H1 (cell line): ENCODE measurements at regions not wholly inside any gene's neighbourhood (a gene's known extent, or its start where the extent isn't known, plus 50 kb on each side); places are given as distances from the start of the nearest gene placed in this dataset.

ENCODE experiments used
- CTCF ChIA-PET: fragments of 300-600 bp; sonication (Branson Sonifier 250); formaldehyde crosslinking; loops from one replicate; lab custom pipeline; 2021; ENCODE audit not compliant: partially characterized antibody; lab: Charles Lee
- POLR2A ChIA-PET: fragments of 300-600 bp; sonication (Branson Sonifier 250); formaldehyde crosslinking; loops from one replicate; lab custom pipeline; 2021; ENCODE audit warnings: inconsistent platforms; ENCODE audit not compliant: partially characterized antibody; lab: Charles Lee
- DNase-seq, 2 experiments: peaks; one replicate each; pipeline versions ENCODE4 v3.0.0 to v3.0.0-alpha.2; 2010 to 2022; ENCODE audit warnings: low spot score in 2 of 2, low read depth in 1 of 2, mixed read lengths in 1 of 2
- FAIRE-seq: peaks from 2 replicates; lab custom pipeline; 2011; peaks lifted over from hg19 to GRCh38; lab: Jason Lieb, UNC
- H2AFZ ChIP-seq: 2 replicates; pipeline ENCODE4 v1.8.1; 2012; ENCODE audit warnings: low read length, inconsistent platforms
- H2AK5ac ChIP-seq: 2 replicates; pipeline ENCODE4 v1.6.1; 2013; ENCODE audit warnings: low read depth, low read length
- H2BK120ac ChIP-seq: replicated peaks from 2 replicates; pipeline ENCODE3; 2013; ENCODE audit warnings: low read depth, low read length, inconsistent platforms
- H2BK12ac ChIP-seq: 2 replicates; pipeline ENCODE4 v1.6.1; 2013; ENCODE audit warnings: low read depth, low read length
- H2BK15ac ChIP-seq: 2 replicates; pipeline ENCODE4 v1.6.1; 2013; ENCODE audit warnings: low read length
- H2BK20ac ChIP-seq: 2 replicates; pipeline ENCODE4 v1.6.1; 2013; ENCODE audit warnings: low read length
- H2BK5ac ChIP-seq: 2 replicates; pipeline ENCODE4 v1.6.1; 2013; ENCODE audit warnings: low read depth, low read length
- H3K14ac ChIP-seq: 2 replicates; pipeline ENCODE4 v1.6.1; 2013; ENCODE audit warnings: inconsistent platforms; ENCODE audit not compliant: insufficient read length
- H3K18ac ChIP-seq: 2 replicates; pipeline ENCODE4 v1.6.1; 2013; ENCODE audit warnings: low read length; ENCODE audit errors: extremely low read depth
- H3K23ac ChIP-seq: 2 replicates; pipeline ENCODE4 v1.6.1; 2013; ENCODE audit warnings: inconsistent platforms; ENCODE audit not compliant: insufficient read length
- H3K23me2 ChIP-seq: 2 replicates; pipeline ENCODE4 v1.6.1; 2013; ENCODE audit warnings: low read depth, low read length
- H3K27ac ChIP-seq: 2 replicates; pipeline ENCODE4 v1.6.1; 2011; ENCODE audit warnings: low read depth, low read length, inconsistent platforms
- H3K27me3 ChIP-seq, 4 experiments: replicated peaks in 1 of 4; 1 replicate in 1 of 4; 2 replicates in 3 of 4; pipeline versions ENCODE4 v1.6.1 to v1.8.1; 2011 to 2013; ENCODE audit warnings: low read length in 3 of 4, mild to moderate bottlenecking in 3 of 4, inconsistent platforms in 2 of 4, mixed read lengths in 2 of 4, moderate library complexity in 1 of 4; ENCODE audit not compliant: control insufficient read depth in 3 of 4, insufficient read depth in 3 of 4; ENCODE audit errors: extremely low read depth in 1 of 4
- H3K36me3 ChIP-seq, 4 experiments: 2 replicates each; pipeline versions ENCODE4 v1.6.1 to v1.8.1; 2011 to 2013; ENCODE audit warnings: mild to moderate bottlenecking in 4 of 4, low read length in 3 of 4, moderate library complexity in 2 of 4, control low read depth in 1 of 4, inconsistent platforms in 1 of 4; ENCODE audit not compliant: insufficient read depth in 4 of 4, control insufficient read depth in 2 of 4
- H3K4ac ChIP-seq: replicated peaks from 2 replicates; pipeline ENCODE3; 2013; ENCODE audit warnings: low read length, low read depth, mixed read lengths, inconsistent platforms; ENCODE audit not compliant: insufficient read length
- H3K4me1 ChIP-seq, 4 experiments: replicated peaks in 1 of 4; 1 replicate in 1 of 4; 2 replicates in 3 of 4; pipeline versions ENCODE4 v1.6.1 to v1.8.1; 2011 to 2013; ENCODE audit warnings: low read length in 3 of 4, inconsistent platforms in 2 of 4, mixed read lengths in 1 of 4; ENCODE audit not compliant: insufficient read depth in 4 of 4, control insufficient read depth in 3 of 4
- H3K4me2 ChIP-seq, 2 experiments: 2 replicates each; pipeline versions ENCODE4 v1.6.1 to v1.8.1; 2011 to 2013; ENCODE audit warnings: low read depth in 2 of 2, low read length in 2 of 2, control low read depth in 1 of 2, inconsistent platforms in 1 of 2, mild to moderate bottlenecking in 1 of 2; ENCODE audit not compliant: insufficient read depth in 1 of 2
- H3K4me3 ChIP-seq, 4 experiments: fragments of 200-600, 300-600 bp in 1 of 4; sonication (generic), shearing (Covaris generic), sonication (Bioruptor Twin) in 1 of 4; 2 replicates each; pipeline versions ENCODE4 v1.5.1 to v1.8.1; 2011 to 2016; ENCODE audit warnings: low read length in 4 of 4, low read depth in 3 of 4, control low read depth in 2 of 4, inconsistent platforms in 2 of 4, mild to moderate bottlenecking in 2 of 4, mixed read lengths in 1 of 4, moderate library complexity in 1 of 4; ENCODE audit not compliant: insufficient read depth in 2 of 4; ENCODE audit errors: extremely low read depth in 1 of 4
- H3K56ac ChIP-seq: replicated peaks from 2 replicates; pipeline ENCODE3; 2013; ENCODE audit warnings: low read depth, mild to moderate bottlenecking, mixed read lengths, low read length, inconsistent platforms; ENCODE audit not compliant: insufficient read length
- H3K79me1 ChIP-seq: 2 replicates; pipeline ENCODE4 v1.6.1; 2013; ENCODE audit warnings: low read depth, low read length, control low read depth
- H3K79me2 ChIP-seq, 2 experiments: 2 replicates each; pipeline versions ENCODE4 v1.6.1 to v1.8.1; 2012 to 2013; ENCODE audit warnings: low read length in 2 of 2, mild to moderate bottlenecking in 2 of 2, inconsistent platforms in 1 of 2; ENCODE audit not compliant: insufficient read depth in 2 of 2, control insufficient read depth in 1 of 2
- H3K9ac ChIP-seq, 4 experiments: replicated peaks in 1 of 4; 1 replicate in 1 of 4; 2 replicates in 3 of 4; pipeline versions ENCODE4 v1.6.1 to v1.8.1; 2011 to 2013; ENCODE audit warnings: low read depth in 3 of 4, low read length in 3 of 4, control low read depth in 2 of 4, mild to moderate bottlenecking in 2 of 4, moderate library complexity in 2 of 4, inconsistent platforms in 1 of 4; ENCODE audit errors: extremely low read depth in 1 of 4
- H3K9me3 ChIP-seq, 2 experiments: 2 replicates each; pipeline versions ENCODE4 v1.6.1 to v1.8.1; 2012 to 2013; ENCODE audit warnings: mild to moderate bottlenecking in 2 of 2, moderate library complexity in 2 of 2, control low read depth in 1 of 2, inconsistent platforms in 1 of 2, low read depth in 1 of 2, low read length in 1 of 2, mixed read lengths in 1 of 2; ENCODE audit not compliant: insufficient read depth in 2 of 2
- H4K20me1 ChIP-seq, 2 experiments: replicated peaks in 1 of 2; 2 replicates each; pipeline versions ENCODE3 to v1.8.1; 2011 to 2013; ENCODE audit warnings: inconsistent platforms in 2 of 2, low read length in 2 of 2, mild to moderate bottlenecking in 1 of 2; ENCODE audit not compliant: insufficient read depth in 2 of 2, control insufficient read depth in 1 of 2
- H4K5ac ChIP-seq: 2 replicates; pipeline ENCODE4 v1.6.1; 2013; ENCODE audit warnings: low read length, low read depth, mixed read lengths, inconsistent platforms; ENCODE audit not compliant: insufficient read length
- H4K8ac ChIP-seq: 2 replicates; pipeline ENCODE4 v1.8.0; 2013; ENCODE audit warnings: mild to moderate bottlenecking, moderate library complexity, low read length, inconsistent platforms; ENCODE audit not compliant: insufficient read depth; ENCODE audit errors: extremely low read depth
- H4K91ac ChIP-seq: replicated peaks from 2 replicates; pipeline ENCODE3; 2013; ENCODE audit warnings: low read length, mixed read lengths, inconsistent platforms; ENCODE audit not compliant: insufficient read length
- CREB1 ChIP-seq: IDR thresholded peaks from 2 replicates; pipeline ENCODE4 v1.6.1; 2012; ENCODE audit warnings: inconsistent platforms
- EP300 ChIP-seq, 2 experiments: IDR thresholded peaks; 1 replicate in 1 of 2; 2 replicates in 1 of 2; pipeline ENCODE4 v1.6.1; 2011 to 2012; ENCODE audit warnings: low read depth in 2 of 2, low read length in 2 of 2, mild to moderate bottlenecking in 2 of 2, borderline replicate concordance in 1 of 2, inconsistent platforms in 1 of 2, moderate library complexity in 1 of 2
- MAFK ChIP-seq: IDR thresholded peaks from 2 replicates; pipeline ENCODE4 v1.6.1; 2012; ENCODE audit warnings: low read depth, mild to moderate bottlenecking, improper control_type of control experiment, low read length
- PHF8 ChIP-seq: fragments of 200-600 bp; sonication (generic); conservative IDR thresholded peaks from 2 replicates; pipeline ENCODE4 v1.7.1; 2012; ENCODE audit warnings: low read depth, mild to moderate bottlenecking, inconsistent platforms, low read length, moderate library complexity
- POLR2A ChIP-seq, 2 experiments: IDR thresholded peaks; 1 replicate in 1 of 2; 2 replicates in 1 of 2; pipeline ENCODE4 v1.6.1; 2011; ENCODE audit warnings: low read depth in 2 of 2, low read length in 2 of 2, mild to moderate bottlenecking in 2 of 2; ENCODE audit errors: control extremely low read depth in 1 of 2
- RNF2 ChIP-seq: fragments of 200-900, 300-1000 bp; sonication (generic); IDR thresholded peaks from 2 replicates; pipeline ENCODE4 v1.7.1; 2016; ENCODE audit warnings: borderline replicate concordance, low read depth, mild to moderate bottlenecking, antibody characterized with exemption, low read length; ENCODE audit not compliant: poor library complexity, severe bottlenecking; ENCODE audit errors: missing control alignments
- SIX5 ChIP-seq: IDR thresholded peaks from 2 replicates; pipeline ENCODE4 v1.6.1; 2011; ENCODE audit warnings: mild to moderate bottlenecking, low read depth, low read length
- TAF7 ChIP-seq: optimal IDR thresholded peaks from 2 replicates; pipeline ENCODE3; 2011; ENCODE audit warnings: low read depth, mild to moderate bottlenecking, inconsistent platforms, low read length, moderate library complexity, borderline replicate concordance
- TBP ChIP-seq: IDR thresholded peaks from 2 replicates; pipeline ENCODE4 v1.6.1; 2011; ENCODE audit warnings: low read depth, low read length, improper control_type of control experiment
- WGBS, 2 experiments: shearing (Covaris generic) in 1 of 2; methylation state at CpG; one replicate each; pipeline versions ENCODE4 v1.1.6 to v1.1.7; 2013 to 2015; ENCODE audit warnings: low lambda C conversion rate in 2 of 2, mixed read lengths in 2 of 2, inconsistent platforms in 1 of 2, low coverage in 1 of 2, missing lambda C conversion rate in 1 of 2; ENCODE audit not compliant: insufficient replicate concordance in 2 of 2, insufficient coverage in 1 of 2, insufficient read length in 1 of 2; ENCODE audit errors: extremely low coverage in 1 of 2, missing lambda C conversion rate in 1 of 2; 5-methylcytosine and 5-hydroxymethylcytosine counted together
- TF ChIP-seq, protein P1 (sequence below): IDR thresholded peaks from 2 replicates; pipeline ENCODE4 v1.6.1; 2012; ENCODE audit warnings: low read length, inconsistent platforms

DNA sequence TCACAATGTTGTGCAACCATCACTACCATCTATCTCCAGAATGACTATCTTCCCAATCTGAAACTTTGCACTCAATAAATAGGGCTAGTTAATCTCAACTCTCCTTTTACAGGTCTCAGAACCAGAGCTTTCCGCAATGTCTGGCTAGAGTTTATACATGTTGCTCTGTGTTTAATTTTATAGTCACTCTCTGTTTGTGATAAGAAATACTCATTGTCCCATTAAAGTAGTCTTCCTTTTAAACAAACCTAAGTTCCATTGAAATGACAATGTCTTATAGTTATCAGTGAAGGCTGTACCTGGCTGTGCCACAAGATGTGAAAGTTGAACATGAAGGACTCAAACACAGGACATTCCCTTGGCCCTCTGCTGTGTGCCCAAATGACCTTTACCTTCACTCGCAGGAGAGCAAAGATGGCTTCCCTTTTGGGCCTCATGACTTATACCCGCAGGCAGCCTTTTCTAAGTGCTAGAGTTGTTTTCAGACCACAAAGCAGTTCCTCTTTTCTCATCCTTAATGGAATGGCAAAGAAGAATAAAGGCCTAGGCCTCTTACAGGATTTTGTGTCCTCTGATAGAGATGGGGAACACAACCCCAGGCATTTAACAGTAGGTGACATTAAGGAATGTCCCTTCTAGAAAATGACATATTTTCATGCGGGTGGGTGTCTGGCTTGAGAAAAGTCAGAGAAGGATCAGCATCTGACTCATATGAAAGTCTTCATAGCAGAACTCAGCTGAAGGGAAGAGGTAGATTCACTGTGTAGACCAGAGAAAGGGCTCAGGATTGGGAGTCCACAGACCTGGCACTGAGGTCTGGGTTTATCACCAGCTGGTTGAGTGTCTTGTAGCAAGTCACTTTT lies 69.6 kb upstream of the ATP10B start:
- H3K4me1 ChIP-seq, result peaks cover 0 to 9% (median 1%) of the 10 kb centered on the region in 4 experiments; a peak in 1 of 7 replicates
- no peak overlapping the region for H2BK20ac ChIP-seq
- H3K9ac ChIP-seq, result no peak overlapping the region
- no peak overlapping the region for H2AK5ac ChIP-seq
- no peak overlapping the region for H4K91ac ChIP-seq
- H3K23ac ChIP-seq, result no peak overlapping the region
- no peak overlapping the region for H3K4ac ChIP-seq
- H2AFZ ChIP-seq, result no peak overlapping the region
- no peak overlapping the region for H3K18ac ChIP-seq
- no peaks in the 10 kb centered on the region for H3K79me1 ChIP-seq
- no peak overlapping the region for H2BK15ac ChIP-seq
- FAIRE-seq, result no peak
- CTCF ChIA-PET, result interaction anchor here (0.9 kb wide), 1 partner anchor 16 kb away, joined by 3 read pairs; no protein-coding TSS in a partner anchor
- DNase-seq, result no peak
- POLR2A ChIA-PET, result no interaction called here
- no peaks in the 10 kb centered on the region; a peak in 1 of 4 replicates for H3K9me3 ChIP-seq
- H3K4me3 ChIP-seq, result no peak overlapping the region
- H3K27me3 ChIP-seq, result no peaks in the 10 kb centered on the region
- no peak overlapping the region for H2BK12ac ChIP-seq
- no peak overlapping the region for H2BK5ac ChIP-seq
- H3K56ac ChIP-seq, result no peak overlapping the region
- 96% methylated on average over 4 of the region's 4 CpGs; no CpG with 5 or more reads in 1 of the 2 experiments for WGBS, 2 experiments
- no peak overlapping the region for H2BK120ac ChIP-seq
- no peak overlapping the region for H3K4me2 ChIP-seq
- H3K14ac ChIP-seq, result no peak overlapping the region
- H4K8ac ChIP-seq, result no peak overlapping the region
- no peak overlapping the region for H4K5ac ChIP-seq
- H3K36me3 ChIP-seq, result no peaks in the 10 kb centered on the region
- no peaks in the 10 kb centered on the region for H3K23me2 ChIP-seq
- H3K79me2 ChIP-seq, result no peaks in the 10 kb centered on the region
- no peaks in the 10 kb centered on the region for H4K20me1 ChIP-seq
- H3K27ac ChIP-seq, result no peak overlapping the region
- TF ChIP-seq CREB1 (no peak), PHF8 (no peak), EP300 (IDR thresholded peaks at IDR 0.05; ENCODE audit: borderline replicate concordance in 1 of 2, low read depth in 2 of 2, low read length in 2 of 2) (no peak), POLR2A (IDR thresholded peaks at IDR 0.05; ENCODE audit: control extremely low read depth in 1 of 2, low read depth in 2 of 2, low read length in 2 of 2) (no peak), MAFK (no peak), RNF2 (no peak), TAF7 (no peak), TBP (no peak), SIX5 (no peak)
- TF ChIP-seq, protein P1, sequence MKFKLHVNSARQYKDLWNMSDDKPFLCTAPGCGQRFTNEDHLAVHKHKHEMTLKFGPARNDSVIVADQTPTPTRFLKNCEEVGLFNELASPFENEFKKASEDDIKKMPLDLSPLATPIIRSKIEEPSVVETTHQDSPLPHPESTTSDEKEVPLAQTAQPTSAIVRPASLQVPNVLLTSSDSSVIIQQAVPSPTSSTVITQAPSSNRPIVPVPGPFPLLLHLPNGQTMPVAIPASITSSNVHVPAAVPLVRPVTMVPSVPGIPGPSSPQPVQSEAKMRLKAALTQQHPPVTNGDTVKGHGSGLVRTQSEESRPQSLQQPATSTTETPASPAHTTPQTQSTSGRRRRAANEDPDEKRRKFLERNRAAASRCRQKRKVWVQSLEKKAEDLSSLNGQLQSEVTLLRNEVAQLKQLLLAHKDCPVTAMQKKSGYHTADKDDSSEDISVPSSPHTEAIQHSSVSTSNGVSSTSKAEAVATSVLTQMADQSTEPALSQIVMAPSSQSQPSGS, result no peak
